PC-9 (cell line): ENCODE measurements at regions not wholly inside any gene's neighbourhood (a gene's known extent, or its start where the extent isn't known, plus 50 kb on each side); places are given as distances from the start of the nearest gene placed in this dataset.

Experiments used
- EZH2 ChIP-seq: fragments of 200-600 bp; sonication (generic); IDR thresholded peaks from 2 replicates; pipeline ENCODE4 v1.8.0; 2017; ENCODE audit warnings: antibody characterized with exemption, low read depth
- TF ChIP-seq, protein P1 (sequence below): fragments of 200-600 bp; sonication (generic); conservative IDR thresholded peaks from 2 replicates; pipeline ENCODE4 v1.6.1; 2017; ENCODE audit warnings: mixed run types, antibody characterized with exemption, mild to moderate bottlenecking, moderate library complexity

DNA sequence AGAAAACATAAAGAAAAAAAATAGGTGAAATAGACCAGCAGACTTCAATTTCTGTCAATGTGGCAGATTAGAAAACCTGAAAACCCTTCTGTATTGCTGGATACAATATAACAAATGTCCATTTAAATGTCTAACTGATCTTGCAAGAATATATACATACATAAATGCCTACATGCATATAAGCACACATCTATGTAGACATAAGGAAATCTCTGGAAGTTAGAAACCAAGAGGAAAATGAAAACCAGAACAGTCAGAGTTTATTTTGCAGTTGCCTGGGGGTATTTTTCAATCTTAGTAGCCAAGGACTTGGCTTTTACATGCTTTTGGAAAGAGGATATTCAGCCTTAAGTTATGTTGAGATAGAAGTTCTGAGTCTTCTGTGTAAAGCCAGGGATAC, 184.0 kb downstream of the RPS12 start:
- TF ChIP-seq, protein P1, sequence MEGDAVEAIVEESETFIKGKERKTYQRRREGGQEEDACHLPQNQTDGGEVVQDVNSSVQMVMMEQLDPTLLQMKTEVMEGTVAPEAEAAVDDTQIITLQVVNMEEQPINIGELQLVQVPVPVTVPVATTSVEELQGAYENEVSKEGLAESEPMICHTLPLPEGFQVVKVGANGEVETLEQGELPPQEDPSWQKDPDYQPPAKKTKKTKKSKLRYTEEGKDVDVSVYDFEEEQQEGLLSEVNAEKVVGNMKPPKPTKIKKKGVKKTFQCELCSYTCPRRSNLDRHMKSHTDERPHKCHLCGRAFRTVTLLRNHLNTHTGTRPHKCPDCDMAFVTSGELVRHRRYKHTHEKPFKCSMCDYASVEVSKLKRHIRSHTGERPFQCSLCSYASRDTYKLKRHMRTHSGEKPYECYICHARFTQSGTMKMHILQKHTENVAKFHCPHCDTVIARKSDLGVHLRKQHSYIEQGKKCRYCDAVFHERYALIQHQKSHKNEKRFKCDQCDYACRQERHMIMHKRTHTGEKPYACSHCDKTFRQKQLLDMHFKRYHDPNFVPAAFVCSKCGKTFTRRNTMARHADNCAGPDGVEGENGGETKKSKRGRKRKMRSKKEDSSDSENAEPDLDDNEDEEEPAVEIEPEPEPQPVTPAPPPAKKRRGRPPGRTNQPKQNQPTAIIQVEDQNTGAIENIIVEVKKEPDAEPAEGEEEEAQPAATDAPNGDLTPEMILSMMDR, result no peak
- no peak for TF ChIP-seq EZH2
